HG03060 (cell line): ENCODE measurements at regions not wholly inside any gene's neighbourhood (a gene's known extent, or its start where the extent isn't known, plus 50 kb on each side); places are given as distances from the start of the nearest gene placed in this dataset.
"Not testable (repeated sequence)": the region's sequence is repeated elsewhere in the genome, so short reads cannot be mapped to it uniquely, and the experiment has no call there.

ENCODE experiments used
- ATAC-seq: cut with Tn5 transposase; IDR thresholded peaks from one replicate; pipeline ENCODE4 v1.9.1; 2021; ENCODE audit warnings: low read depth, moderate number of reproducible peaks; ENCODE audit not compliant: unreplicated experiment

DNA sequence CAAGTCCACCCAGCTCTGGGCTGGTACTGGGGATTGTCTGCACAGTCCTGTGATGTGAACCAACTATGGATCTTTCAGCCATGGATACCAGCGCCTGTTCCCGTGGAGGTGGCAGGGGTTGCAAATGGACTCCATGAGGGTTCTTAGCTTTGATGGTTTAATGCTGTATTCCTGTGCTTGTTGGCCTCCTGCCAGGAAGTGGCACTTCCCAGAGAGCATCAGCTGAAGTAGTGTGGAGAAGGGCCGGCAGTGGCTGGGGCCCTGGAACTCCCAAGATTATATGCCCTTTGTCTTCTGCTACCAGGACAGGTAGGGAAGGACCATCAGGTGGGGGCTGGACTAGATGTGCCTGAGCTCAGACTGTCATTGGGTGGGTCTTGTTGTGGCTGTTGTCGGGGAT is 1104.8 kb upstream of the COX7C start:
- no peak for ATAC-seq

DNA sequence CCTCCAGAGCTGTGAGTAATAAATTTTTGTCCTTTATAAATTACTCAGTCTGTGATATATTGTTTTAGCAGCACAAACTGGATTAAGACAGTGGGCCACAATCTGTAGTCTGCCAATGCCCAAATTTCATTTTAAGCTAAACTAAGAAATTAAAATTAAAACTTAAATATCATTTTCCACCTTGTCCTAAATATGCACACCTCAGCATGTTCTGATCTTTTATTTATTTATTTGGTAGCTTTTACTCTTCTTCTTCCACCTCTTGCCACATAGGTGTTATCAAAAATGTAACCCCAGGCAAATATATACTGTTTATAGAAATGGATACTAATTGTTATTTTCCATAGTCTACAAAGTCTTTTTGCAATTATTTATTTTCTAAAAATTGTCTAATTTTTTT is 1102.2 kb upstream of the COX7C start:
- no peak for ATAC-seq

DNA sequence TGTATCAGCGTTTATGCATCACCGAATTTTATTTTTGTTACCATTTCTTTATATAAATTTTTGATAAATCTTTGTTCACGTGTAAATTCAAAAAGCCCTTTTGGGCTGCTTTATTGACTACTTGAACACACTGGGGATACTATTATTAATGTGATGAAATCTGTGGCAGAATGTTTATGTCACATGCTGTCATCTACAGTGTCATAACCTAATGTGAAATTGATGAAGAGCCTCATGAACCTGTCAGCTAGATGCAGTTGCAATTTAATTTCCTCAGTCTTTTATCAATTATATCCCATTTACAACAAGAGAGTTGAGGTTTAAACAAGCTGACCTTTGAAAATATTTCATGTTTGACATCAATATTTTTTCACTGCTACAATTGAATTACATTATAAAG is 1100.4 kb upstream of the COX7C start:
- no peak for ATAC-seq

DNA sequence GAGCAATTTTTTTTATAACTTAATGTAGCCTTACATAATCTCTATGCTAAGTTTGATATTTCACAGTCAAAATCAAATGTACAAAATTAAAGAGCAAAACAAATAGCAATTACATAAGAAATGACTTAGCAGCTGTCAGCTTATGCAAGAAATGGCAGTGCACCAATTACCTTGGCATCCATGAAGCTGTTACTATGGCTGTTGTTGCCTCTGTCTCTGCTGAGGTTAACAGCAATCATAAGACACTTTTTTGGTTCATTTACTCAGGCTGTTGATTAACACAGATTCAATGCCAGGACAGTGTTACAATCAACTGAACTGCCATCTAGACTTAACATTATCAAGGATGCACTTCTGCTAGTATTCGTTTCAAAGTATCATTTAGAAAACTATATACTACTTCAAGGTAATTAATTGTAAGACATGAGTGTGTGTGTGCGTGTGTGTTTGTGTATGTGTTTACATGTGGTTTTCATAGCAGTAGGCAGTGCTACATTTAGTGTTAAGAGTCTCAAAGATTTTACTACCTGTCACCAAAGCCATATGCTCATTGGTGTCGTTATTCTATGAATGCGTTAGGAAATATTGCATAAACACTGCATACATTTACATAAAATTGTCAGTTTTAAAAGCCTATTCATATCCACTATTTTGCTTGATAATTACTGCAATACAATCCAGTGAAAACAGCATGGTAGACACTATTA is 1084.2 kb upstream of the COX7C start:
- ATAC-seq = no peak

DNA sequence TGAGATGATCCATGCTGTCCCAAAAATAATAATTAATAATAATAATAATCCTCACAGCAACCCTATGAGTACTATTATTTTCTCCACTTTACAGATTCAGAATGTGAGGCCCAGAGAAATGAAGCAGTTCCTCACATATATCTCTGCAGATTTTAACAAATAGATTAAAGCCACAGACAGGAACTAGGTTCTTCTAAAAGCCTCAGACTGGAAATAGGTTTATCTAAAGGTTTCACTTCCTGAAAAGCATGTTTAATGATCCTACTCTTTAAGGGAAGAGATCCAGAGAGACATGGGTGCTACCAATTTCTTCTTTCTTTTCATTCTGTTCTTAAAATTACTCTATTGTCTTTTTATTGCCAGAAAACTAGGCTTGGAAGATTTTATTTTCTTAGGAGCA is 1079.4 kb upstream of the COX7C start:
- ATAC-seq = no peak

DNA sequence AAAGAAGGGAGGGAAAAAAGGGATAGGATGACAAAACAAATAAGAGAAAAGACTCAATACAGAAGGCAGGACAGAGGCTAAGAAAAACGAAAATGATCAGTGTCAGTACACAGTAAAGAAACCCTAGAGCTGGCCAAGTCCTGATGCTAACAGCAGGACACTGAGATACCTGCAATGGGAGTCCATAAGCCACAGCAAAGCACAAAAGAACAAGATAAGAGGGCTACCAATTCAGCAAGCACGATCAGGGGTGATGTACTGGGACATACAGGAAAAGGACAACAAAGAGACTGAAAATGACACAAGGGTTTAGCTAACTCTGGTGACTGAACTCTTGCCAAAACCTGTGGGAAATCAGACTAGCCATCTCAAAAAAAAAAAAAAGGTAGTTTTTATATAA is 1072.6 kb upstream of the COX7C start:
- no peak for ATAC-seq

DNA sequence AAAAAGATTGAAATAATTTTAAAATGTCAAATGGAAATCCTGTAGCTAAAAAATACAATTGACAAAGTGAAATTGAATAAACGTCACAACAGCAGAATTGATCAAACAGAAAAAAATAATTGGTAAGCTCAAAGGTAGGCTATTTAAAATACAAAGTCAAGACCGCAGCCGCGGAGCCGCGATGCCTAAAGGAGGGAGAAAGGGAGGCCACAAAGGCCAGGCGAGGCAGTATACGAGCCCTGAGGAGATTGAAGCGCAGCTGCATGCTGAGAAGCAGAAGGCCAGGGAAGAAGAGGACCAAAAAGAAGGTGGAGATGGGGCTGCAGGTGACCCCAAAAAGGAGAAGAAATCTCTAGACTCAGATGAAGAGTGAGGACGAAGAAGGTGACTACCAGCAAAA is 1068.5 kb upstream of the COX7C start:
- ATAC-seq = no peak

DNA sequence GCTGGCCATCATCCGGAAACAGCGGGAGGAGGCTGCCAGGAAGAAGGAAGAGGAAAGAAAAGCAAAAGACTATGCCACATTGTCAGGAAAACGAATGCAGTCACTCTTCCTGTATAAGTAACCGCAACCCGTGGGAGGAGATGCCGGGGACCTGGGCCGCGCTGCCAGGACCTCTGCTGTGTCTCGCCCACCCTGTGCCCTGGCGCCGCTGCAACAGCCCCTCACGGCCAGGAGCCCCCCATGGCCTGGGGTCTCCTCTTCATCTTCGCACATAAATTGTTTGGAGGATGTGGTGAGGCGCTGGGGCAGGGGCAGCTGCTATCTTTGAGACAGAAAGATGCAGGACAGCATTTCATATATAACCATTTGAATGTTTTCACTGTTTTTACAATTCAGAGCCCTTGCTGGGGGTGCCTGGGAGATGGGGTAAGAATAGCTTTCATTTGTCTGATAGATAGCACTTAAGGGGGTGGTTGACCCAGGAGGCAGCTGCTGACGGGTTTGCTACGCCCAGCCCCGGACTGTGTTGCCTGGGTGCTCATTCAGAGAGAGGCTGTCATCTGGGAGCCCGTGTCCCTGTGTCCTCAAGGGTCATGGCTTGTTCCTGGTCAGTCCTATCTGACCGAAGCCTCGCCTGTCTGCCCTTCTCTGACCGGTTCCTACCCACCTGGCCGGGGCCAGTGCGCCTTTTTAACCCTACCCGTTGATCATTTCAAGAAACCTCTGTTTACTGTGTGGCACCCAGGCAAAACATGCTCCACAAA is 1067.7 kb upstream of the COX7C start:
- no peak for ATAC-seq

DNA sequence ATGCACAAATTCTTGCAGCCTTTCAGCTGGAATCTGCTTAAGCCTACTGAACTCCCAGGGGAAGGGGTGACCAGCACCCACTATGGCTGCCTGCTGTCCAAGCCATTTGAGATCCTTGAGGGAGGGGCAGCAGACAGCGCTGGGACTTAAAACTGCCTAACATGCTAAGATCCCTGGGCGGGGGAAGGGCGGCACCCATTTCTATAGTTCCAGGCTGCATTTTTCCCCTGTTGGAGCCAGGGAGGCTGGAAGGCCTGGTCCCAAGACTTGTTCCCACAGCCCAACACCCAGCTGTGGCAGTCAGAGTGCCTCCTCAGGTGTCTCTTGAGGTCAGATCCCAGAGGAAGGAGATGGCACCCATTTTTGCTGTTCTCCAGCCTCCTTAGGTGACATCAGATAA is 1061.3 kb upstream of the COX7C start:
- no peak for ATAC-seq

DNA sequence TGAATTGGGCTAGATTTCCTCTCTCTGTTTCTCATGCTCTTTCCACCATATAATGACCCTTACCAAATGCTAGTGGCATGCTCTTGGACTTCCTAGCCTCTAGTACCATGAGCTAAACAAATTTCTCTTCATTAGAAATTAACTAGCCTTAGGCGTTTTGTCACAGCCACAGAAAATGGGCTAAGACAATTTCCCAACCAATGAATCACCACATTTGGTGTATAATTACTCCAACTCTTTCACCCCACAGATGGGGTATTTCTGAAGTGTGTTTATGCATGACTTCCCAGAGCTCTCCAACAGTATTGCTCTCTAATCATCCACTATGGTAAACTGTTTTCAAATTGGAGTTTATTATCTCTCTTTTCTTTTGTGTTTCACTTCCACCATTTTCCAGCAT is 1041.1 kb upstream of the COX7C start:
- no peak for ATAC-seq

DNA sequence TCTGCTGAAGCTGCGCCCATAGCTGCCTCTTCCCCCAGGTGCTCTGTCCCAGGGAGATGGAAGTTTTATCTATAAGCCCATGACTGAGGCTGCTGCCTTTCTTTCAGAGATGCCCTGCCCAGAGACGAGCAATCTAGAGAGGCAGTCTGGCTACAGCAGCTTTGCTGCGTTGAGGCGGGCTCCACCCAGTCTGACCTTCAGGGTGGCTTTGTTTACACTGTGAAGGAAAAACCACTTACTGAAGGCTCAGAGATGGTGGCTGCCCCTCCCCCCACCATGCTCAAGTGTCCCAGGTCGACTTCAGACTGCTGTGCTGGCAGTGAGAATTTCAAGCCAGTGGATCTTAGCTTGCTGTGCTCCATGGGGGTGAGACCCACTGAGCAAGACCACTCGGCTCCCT is 1029.9 kb upstream of the COX7C start:
- not testable (repeated sequence) for ATAC-seq

DNA sequence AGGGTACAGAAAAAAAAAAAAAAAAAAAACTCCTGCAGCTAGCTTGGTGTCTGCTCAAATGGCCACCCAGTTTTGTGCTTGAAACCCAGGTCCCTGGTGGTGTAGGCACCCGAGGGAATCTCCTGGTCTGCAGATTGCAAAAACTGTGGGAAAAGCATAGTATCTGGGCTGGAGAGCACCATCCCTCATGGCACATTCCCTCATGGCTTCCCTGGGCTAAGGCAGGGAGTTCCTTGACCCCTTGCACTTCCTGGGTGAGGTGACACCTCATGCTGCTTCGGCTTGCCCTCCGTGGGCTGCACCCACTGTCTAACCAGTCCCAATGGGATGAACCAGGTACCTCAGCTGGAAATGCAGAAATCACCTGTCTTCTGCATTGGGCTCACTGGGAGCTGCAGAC is 1029.5 kb upstream of the COX7C start:
- ATAC-seq = not testable (repeated sequence)

DNA sequence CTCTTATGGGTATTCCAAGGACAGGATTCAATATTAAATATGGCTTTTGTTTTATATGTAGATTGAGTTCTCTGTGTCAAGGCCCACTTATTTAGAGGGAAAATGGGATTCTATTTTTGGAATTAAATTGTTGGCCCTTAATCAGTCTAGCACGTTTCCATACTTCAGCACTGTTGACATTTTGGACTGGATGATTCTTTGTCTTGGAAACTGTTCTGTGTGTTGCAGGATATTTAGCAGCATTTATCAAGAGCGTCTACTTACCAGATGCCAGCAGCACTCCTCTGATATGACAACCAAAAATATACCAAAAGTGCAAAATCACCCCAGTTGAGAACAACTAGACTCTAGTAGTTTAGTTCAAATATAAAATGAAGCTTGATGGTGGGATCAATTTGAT is 1027.0 kb upstream of the COX7C start:
- ATAC-seq = no peak

DNA sequence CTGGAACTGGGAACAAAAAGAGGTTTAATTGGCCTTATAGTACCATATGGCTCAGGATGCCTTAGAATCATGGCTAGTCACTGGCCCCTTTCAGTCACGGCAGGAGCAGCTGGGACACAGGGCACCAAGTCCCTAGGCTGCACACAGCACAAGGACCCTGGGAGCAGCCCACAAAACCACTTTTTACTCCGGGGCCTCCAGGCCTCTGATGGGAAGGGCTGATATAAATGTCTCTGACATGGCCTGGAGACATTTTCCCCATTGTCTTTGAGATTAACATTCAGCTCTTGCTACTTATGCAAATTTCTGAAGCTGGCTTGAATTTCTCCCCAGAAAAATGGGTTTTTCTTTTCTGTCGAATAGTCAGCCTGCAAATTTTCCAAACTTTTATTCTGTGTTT is 1026.4 kb upstream of the COX7C start:
- no peak for ATAC-seq

DNA sequence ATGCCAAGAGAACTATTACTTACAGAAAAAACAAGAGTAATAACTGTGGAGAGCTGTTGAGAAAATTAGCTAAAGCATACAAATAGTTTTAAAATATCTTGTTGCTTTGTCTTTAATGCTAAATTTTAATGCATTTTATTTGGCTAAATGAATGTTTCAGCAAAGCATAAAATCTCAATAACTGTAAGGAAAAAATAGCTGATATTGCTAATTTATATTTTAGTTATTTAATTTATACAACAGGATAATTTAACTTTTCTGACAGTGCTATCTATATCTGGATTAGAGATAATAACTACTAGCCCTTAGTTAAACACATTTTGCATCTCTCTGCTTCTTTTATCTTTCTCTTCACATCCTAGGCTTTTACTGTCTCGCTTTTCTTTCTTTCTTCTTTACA is 1014.9 kb upstream of the COX7C start:
- no peak for ATAC-seq

DNA sequence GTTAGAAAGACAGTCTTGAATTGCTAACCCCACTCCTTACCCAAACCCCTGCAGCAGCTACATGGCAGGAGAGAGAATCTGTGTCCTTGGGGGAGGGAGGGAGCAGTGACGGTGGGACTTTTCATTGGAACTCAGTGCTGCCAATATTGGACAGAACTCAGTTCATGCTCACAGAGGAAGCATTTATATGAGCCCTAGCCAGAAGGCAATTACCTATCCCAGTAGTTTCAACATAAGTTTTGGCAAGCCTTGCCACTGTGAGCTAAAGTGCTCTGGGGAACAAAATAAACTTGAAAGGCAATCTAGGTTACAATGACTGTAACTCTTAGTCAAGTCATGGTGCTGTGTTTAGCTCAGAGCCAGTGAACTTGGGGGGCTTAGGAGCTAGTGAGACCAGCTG is 1013.4 kb upstream of the COX7C start:
- ATAC-seq = no peak

DNA sequence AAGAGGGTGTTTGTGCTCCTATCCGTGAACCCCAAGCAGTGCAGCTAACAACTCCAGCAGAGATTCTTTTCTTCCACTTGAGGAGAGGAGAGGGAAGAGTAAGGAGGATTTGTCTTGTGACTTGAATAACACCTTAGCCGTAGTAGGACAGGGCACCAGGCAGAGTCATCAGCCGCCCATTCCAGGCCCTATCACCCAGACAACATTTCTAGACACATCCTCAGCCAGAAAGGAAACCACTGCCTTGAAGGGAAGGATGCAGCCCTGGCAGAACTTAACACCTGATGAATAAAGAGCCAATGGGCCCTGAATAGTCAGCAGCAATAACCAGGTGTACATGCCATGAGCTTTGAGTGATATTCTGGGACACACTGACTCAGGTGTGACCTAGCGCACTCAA is 1013.0 kb upstream of the COX7C start:
- no peak for ATAC-seq

DNA sequence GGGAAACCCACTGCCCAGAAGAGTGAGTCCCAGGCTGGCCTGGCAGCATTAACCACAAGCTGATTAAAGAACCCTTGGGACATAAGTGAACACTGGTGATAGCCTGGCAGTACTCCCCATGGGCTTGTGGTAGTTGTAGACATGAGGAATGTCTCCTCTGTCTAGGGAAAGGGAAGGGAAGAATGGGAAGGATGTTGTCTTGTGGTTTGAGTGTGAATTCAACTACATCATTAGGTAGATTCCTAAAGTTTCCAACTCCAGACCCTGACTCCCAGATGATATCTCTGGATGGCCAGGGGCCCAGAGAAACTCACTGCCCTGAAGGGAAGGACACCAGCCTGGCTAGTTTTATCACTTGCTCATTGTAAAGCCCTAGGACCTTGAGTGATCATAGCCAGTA is 1012.4 kb upstream of the COX7C start:
- ATAC-seq = no peak

DNA sequence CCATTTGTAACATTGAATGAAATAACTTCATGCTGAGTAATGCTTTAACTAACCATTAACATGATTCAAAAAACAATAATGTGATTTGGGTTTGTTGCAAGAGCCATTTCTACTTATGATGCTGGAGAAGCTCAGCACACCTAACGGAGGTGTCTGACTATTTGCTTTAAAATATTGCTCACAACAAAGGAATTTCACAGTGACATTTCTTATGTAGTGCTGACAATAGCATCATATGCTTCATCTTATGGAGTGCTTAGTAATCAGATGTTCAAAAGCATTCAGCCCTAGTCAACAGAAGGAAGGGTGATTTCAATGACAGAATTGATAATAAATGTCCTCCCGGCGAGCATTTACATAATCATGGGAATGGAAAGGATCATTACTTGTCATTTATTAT is 1003.3 kb upstream of the COX7C start:
- no peak for ATAC-seq

DNA sequence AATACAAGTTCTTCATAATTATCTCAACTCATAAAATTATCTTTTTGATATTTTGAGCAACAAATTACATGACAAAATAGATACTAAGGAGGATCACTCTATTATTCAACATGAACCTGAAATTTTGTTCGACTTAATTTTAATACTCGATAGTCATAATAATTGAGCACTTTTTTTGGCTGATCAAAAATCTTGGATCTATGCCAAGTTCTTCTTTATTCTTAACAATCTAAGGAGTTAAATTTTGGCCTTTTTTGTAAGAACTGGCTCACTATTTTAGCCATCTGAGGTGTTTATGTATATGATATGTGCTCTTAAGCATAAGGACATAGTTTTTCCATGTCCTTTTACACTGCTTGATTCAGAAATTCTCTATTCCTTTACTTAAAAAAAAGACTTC is 996.1 kb upstream of the COX7C start:
- no peak for ATAC-seq

DNA sequence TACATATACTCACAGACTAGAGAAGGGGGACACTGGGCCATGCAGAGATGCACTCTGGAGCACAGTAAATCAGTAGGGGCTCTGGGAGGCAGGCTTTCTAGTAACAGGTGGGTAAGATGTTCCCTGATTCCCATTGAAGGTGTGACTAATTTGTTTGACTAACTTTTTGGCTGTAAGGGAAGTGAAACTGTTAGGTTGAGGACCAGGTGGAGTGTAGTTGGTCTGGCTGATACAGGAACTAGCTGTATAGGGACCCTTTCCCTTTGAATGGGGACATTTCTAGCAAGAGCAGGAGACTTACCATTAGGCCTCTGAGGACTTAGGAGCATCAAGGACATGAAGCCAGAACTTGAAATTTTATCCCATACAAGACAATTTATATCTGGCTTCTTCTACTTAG is 989.6 kb upstream of the COX7C start:
- no peak for ATAC-seq

DNA sequence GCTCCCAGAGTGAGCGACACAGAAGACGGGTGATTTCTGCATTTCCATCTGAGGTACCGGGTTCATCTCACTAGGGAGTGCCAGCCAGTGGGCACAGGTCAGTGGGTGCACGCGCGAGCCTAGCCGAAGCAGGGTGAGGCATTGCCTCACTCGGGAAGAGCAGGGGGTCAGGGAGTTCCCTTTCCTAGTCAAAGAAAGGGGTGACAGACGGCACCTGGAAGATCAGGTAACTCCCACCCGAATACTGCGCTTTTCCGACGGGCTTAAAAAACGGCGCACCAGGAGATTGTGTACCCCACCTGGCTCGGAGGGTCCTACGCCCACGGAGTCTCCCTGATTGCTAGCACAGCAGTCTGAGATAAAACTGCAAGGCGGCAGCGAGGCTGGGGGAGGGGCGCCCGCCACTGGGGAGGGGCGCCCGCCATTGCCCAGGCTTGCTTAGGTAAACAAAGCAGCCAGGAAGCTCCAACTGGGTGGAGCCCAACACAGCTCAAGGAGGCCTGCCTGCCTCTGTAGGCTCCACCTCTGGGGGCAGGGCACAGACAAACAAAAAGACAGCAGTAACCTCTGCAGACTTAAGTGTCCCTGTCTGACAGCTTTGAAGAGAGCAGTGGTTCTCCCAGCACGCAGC is 979.1 kb upstream of the COX7C start:
- not testable (repeated sequence) for ATAC-seq
